Stimulated activated CD4-positive, alpha-beta T cell treated with anti-CD3 and anti-CD28 coated beads, Interleukin-4, amount 100 ng/mL, for 48 hours (primary cell): ENCODE measurements at regions not wholly inside any gene's neighbourhood (a gene's known extent, or its start where the extent isn't known, plus 50 kb on each side); places are given as distances from the start of the nearest gene placed in this dataset.

Source experiments
- DNase-seq, 2 donors: peaks; one replicate each; pipeline ENCODE4 v3.0.0-alpha.2; 2020; ENCODE audit warnings: low read depth in 2 of 2

DNA sequence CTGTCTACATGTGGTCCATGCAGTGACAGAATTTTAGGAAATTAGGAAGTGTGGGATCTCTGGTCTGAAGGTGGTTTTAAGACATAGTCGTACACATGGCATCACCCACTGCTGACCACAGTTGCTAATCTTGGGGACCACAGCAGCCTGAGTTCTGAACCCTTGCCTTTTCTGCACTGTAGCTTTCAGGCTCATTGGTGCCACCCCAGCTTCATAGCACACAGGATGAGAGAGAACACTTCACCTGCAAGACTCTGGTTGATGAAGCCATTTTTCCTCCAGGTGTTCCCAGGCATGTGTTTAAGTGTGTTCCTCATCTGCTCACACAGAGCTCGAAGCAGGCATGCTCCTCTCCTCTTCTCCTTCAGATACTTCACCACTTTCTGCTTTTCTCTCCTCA is 68.2 kb upstream of the S1PR3 start:
- DNase-seq: no peak

DNA sequence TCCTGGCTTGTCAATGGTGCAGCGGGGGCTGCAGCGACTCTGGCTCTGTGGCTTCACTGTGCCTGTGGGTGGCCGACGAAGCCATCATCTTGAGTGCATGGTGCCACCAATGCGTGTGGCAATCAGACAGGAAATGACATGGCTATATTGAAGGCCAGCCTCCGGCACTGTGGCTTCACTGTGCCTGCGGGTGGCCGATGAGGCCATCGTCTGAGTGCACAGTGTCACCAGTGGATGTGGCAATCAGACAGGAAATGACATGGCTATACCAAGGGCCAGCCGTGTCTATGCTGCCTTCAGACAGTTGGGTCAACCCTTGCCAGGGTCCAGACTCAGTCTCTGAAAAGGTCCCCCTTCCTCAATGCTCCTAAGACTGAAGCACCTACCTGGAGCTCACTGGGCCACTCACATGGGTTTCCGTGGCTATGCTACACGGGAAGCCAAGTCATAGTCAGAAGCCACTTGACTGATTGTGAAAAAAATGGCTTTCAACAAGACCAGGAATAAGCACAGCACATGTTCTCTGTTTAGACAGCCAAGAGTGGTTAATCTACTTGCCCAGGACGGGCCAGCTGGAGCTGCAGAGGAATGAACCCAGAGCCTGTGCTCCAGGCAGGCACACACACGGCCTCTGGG is 67.5 kb upstream of the S1PR3 start:
- DNase-seq: peak in 1 of 2 donors; percentile 7

DNA sequence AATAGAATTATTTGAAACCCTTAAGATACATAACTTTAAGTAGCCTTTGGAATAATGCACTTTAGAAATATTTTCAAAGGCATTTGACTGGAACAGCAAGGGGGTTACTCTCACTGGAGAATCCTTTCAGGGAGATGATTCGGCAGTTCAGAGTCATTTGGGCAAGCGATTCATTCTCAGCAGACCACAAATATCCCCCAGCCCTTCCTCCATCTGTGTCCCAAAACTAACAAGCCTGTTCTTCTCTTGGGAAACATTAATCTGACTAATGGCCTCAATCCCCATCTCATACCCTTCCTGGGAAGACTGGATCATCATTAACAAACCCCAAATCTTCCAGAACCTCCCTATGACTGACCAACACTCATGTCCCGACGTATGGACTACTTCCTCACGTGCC is 65.8 kb upstream of the S1PR3 start:
- no peak for DNase-seq

- no peak for DNase-seq
Observed at GRCh38 chr9:88926781-88927505, 64.3 kb upstream of the S1PR3 start.

DNA sequence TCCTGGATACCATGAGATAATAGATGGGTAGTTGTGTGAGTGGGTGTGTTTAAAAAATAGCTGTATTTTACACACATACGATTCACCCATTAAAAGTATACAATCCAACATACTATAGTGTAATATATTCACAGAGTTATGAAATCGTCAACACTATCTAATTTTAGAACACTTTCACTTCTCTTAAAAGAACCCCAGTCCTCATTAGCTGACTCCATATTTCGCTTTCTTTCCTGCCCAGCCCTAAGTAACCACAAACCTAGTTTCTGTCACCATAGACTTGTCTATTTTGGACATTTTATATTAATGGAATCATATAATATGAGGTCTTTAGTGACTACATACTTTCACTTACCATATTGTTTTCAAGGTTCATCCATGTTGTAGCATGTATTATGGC is 63.8 kb upstream of the S1PR3 start:
- no peak for DNase-seq

DNA sequence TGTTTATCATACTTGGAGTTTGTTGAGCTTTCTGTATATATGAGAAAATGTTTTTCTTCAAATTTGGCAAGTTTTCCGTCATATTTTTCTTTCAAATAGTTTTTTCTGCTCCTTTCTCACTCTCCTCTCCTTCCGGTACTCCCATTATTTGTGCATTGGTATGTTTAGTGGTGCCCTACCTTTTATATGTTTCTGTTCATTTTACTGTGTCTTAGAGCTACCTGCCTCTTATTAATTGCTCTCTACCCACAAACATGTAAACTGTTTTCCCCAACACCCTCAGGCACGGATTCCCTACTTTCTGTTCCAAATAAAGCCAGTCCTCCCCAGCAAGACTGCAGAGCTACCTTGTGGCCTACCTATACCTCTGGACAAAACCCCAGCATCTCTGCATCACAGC is 60.6 kb upstream of the S1PR3 start:
- DNase-seq: no peak

DNA sequence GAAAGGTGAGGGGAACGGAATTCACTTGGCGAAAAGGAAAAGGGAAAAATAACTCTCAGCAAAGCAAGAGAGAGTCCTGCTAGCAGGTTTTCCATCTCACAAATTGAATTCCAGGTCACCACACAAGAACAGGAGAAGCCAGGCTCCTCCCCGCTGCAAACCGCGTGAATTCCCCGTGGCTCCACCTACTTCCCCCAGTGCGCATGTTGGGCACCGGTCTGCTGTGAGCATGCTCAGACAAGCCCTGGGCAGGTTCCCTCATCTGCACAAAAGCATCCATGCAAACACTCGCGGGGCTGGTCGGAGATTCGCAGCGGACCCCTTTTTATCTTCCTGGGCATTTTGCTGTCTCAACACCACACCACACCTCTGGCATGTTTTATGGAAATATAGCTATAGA is 58.5 kb upstream of the S1PR3 start:
- no peak for DNase-seq

- DNase-seq: no peak
Observed at GRCh38 chr9:88933607-88934379, 57.5 kb upstream of the S1PR3 start.

DNA sequence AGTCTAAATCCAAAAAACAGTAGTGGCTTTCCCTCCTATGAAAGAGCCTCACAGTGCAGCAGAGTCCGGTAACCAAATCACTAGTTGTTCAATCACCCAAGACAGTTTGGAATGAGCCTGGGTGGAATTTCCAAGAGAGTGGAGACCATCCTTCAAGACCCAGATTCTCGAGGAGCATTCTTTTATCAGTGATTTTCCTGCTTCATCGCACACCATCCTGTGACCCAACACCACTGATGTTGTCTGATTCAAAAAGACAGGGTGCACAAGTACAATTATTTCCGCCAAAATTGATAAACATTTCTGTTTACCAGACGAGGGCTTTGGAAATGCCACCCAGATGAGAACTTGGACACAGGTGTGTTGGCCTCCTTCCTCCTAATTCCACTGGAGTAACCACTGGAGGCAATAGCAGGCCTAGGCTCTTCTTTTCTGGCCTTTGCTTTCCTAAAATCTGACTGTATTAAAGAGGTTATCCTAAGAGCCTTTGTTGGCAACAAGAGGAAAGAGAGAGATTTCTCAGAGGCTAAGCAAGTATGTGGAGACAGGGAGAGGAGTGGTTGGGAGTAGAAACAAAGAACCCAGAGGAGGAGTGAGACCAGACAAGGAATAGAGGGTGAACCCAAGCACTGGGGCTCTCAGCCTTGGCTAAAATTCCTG is 56.3 kb upstream of the S1PR3 start:
- no peak for DNase-seq

GRCh38 chr9:88936132-88936531 is 55.1 kb upstream of the S1PR3 start:
- no peak for DNase-seq

DNA sequence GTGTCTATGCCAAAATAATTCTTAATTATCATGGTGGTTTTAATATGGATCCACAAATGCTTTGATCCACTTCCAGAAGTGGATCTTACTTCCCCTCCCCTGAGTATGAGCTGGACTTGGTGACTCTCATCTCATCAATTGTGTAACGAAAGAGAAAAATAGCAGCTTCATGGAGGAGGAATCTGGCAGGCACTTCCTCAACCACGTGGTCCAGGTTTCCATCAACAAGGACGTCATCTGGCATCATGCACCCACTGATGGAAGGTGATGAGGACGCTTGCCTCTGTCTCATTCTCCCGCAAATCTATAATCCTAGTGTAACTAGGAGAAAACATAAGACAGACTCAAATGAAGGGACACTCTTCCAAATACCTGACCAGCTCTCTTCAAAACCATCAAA is 54.6 kb upstream of the S1PR3 start:
- DNase-seq: no peak

- no peak for DNase-seq
Observed at GRCh38 chr9:88937248-88937647, 54.0 kb upstream of the S1PR3 start.

DNA sequence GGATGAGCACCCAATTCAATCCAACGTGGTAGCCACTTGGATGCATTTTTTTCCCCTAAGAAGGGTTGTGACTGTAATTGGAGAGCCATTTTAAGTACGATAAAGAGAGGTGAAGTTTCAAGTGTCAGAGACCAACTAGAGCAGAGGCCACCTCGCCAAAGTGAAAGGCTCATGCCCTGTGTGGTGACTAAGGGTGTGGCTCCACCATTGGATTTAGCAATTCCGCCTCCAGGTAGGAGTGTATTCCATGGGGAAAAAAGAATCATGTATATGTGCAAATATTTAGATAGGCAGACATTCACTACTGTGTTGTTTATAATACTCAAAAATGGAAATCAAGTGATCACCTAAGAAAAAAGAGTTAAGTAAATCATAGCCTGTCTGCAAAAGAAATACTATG is 53.1 kb upstream of the S1PR3 start:
- no peak for DNase-seq
